Activated CD4-positive, alpha-beta memory T cell treated with anti-CD3 and anti-CD28 coated beads for 36 hours (primary cell): ENCODE measurements at regions not wholly inside any gene's neighbourhood (a gene's known extent, or its start where the extent isn't known, plus 50 kb on each side); places are given as distances from the start of the nearest gene placed in this dataset.

Source experiments
- CTCF ChIA-PET: fragments of 350-600 bp; sonication (Branson Sonifier 250); formaldehyde crosslinking; loops from one replicate; lab custom pipeline; 2021; ENCODE audit warnings: antibody characterized with exemption, inconsistent platforms; lab: Charles Lee
- POLR2A ChIA-PET: fragments of 350-600 bp; sonication (Branson Sonifier 250); formaldehyde crosslinking; loops from one replicate; lab custom pipeline; 2021; ENCODE audit warnings: antibody characterized with exemption; lab: Charles Lee
- DNase-seq: peaks from one replicate; pipeline ENCODE4 v3.0.0-alpha.2; 2020
- H3K27ac Mint-ChIP-seq: one replicate; pipeline ENCODE4 v1.8.0; 2021; ENCODE audit warnings: mixed read lengths
- H3K27me3 Mint-ChIP-seq: one replicate; pipeline ENCODE4 v1.8.0; 2021; ENCODE audit warnings: mixed read lengths
- H3K36me3 Mint-ChIP-seq: one replicate; pipeline ENCODE4 v1.8.0; 2021; ENCODE audit warnings: mixed read lengths
- H3K4me1 Mint-ChIP-seq: one replicate; pipeline ENCODE4 v1.8.0; 2021; ENCODE audit warnings: low read depth, mixed read lengths
- H3K4me3 Mint-ChIP-seq: one replicate; pipeline ENCODE4 v1.8.0; 2021; ENCODE audit warnings: mild to moderate bottlenecking, mixed read lengths
- H3K9me3 Mint-ChIP-seq: one replicate; pipeline ENCODE4 v1.8.0; 2021; ENCODE audit warnings: mixed read lengths
- intact Hi-C: fragments of 100-400 bp; cut with micrococcal nuclease; formaldehyde crosslinking; loops from one replicate; pipeline ENCODE4 v1.15.1; 2023

- H3K27me3 Mint-ChIP-seq: peaks cover 5% of the 10 kb centered on the region
- POLR2A ChIA-PET: no interaction called here
- CTCF ChIA-PET: no interaction called here
- no peaks in the 10 kb centered on the region for H3K9me3 Mint-ChIP-seq
- no peak overlapping the region for H3K27ac Mint-ChIP-seq
- no peak overlapping the region for H3K4me3 Mint-ChIP-seq
- no peaks in the 10 kb centered on the region for H3K36me3 Mint-ChIP-seq
- H3K4me1 Mint-ChIP-seq: no peaks in the 10 kb centered on the region
- intact Hi-C loops: no loop called here
- DNase-seq: no peak
Observed at GRCh38 chr12:113748707-113749432, 217.3 kb downstream of the RBM19 start.

DNA sequence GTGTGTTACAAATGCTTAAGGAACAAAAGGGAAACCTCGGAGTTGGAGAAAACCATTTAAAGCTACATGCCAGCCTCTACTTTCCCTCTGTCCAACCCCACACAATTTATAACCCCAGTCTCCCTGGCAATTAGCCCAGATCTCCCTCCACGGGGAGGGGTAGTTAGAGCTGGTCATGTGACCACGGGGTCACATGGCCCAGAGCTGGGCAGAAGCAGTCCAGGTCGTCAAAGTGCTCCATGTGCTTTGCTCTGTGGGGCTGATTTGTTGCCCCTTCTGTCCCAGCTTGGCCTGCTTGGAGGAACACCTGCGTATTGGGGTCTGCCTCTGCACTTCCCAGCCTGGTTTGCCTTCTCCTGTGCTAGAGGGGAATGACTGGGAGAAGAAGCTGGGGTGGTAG, 219.1 kb downstream of the RBM19 start:
- Mint-ChIP-seq H3K36me3 (no peaks in the 10 kb centered on the region), H3K9me3 (no peaks in the 10 kb centered on the region), H3K27ac (no peak overlapping the region), H3K4me1 (no peaks in the 10 kb centered on the region), H3K27me3 (peaks cover 5% of the 10 kb centered on the region), H3K4me3 (no peak overlapping the region)
- DNase-seq: no peak
- CTCF ChIA-PET: no interaction called here
- intact Hi-C loops: no loop called here
- POLR2A ChIA-PET: no interaction called here

- CTCF ChIA-PET: no interaction called here
- intact Hi-C loops: no loop called here
- H3K9me3 Mint-ChIP-seq: no peaks in the 10 kb centered on the region
- H3K36me3 Mint-ChIP-seq: no peaks in the 10 kb centered on the region
- DNase-seq: no peak
- no peak overlapping the region for H3K4me3 Mint-ChIP-seq
- H3K27me3 Mint-ChIP-seq: peaks cover 6% of the 10 kb centered on the region
- H3K4me1 Mint-ChIP-seq: no peaks in the 10 kb centered on the region
- H3K27ac Mint-ChIP-seq: no peak overlapping the region
- POLR2A ChIA-PET: no interaction called here
Observed at GRCh38 chr12:113744802-113745395, 221.2 kb downstream of the RBM19 start.

DNA sequence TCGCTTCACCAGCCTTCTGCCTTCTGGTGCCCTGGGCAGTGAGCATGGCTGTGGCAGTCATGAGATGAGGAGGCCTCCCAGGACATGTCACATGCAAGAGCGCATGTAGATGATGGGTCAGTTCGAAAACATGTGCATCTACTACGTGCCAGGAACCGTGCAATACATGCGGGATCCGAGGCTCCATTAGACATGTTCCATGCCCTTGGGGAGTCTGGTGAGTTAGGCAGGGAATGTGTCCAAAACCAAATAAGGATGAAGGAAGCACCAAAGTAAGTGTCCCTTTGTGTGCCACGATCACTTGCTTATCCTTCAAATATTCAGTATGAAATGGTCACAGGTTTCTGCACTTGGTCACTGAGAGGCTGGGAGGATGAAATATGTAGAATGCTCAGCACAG, 223.3 kb downstream of the RBM19 start:
- Mint-ChIP-seq H3K9me3 (no peaks in the 10 kb centered on the region), H3K27ac (no peak overlapping the region), H3K4me3 (no peak overlapping the region), H3K36me3 (no peaks in the 10 kb centered on the region), H3K4me1 (no peaks in the 10 kb centered on the region), H3K27me3 (peaks cover 8% of the 10 kb centered on the region)
- CTCF ChIA-PET: no interaction called here
- no peak for DNase-seq
- POLR2A ChIA-PET: no interaction called here
- intact Hi-C loops: no loop called here

DNA sequence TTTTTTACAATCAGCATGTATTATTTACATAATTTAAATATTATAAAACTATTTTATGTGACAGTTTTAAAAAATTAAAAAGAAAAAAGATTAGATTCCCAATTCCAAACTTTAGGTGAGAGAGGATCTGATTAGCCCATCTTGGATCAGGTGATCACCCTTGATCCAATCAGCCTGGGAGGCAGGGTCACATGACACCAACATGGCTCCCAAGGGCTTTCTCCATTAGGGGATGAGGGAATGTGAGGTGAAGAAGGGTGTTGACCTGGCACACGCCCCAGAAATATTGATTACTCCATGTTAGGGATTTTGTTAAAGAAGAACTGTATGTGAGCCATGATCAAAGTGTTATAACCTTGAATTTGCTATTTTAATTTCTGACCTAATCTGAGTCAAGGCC, 225.4 kb downstream of the RBM19 start:
- H3K27me3 Mint-ChIP-seq: peaks cover 8% of the 10 kb centered on the region

GRCh38 chr12:113735131-113735530, 231.0 kb downstream of the RBM19 start:
- intact Hi-C loops: no loop called here
- no peaks in the 10 kb centered on the region for H3K9me3 Mint-ChIP-seq
- ChIA-PET POLR2A (interaction anchor here (0.6 kb wide), 1 partner anchor 127 kb away, joined by 3 read pairs; no protein-coding TSS in a partner anchor), CTCF (no interaction called here)
- H3K27ac Mint-ChIP-seq: no peak overlapping the region
- H3K27me3 Mint-ChIP-seq: peaks cover 12% of the 10 kb centered on the region
- H3K4me1 Mint-ChIP-seq: no peaks in the 10 kb centered on the region
- no peak for DNase-seq
- H3K36me3 Mint-ChIP-seq: no peaks in the 10 kb centered on the region
- H3K4me3 Mint-ChIP-seq: no peak overlapping the region

More for the DNA sequence above, 225.4 kb downstream of the RBM19 start:
- no peak overlapping the region for H3K4me3 Mint-ChIP-seq
- DNase-seq: no peak
- H3K9me3 Mint-ChIP-seq: no peaks in the 10 kb centered on the region
- ChIA-PET POLR2A (no interaction called here), CTCF (no interaction called here)
- no peaks in the 10 kb centered on the region for H3K36me3 Mint-ChIP-seq
- intact Hi-C loops: no loop called here
- no peak overlapping the region for H3K27ac Mint-ChIP-seq
- H3K4me1 Mint-ChIP-seq: no peaks in the 10 kb centered on the region

DNA sequence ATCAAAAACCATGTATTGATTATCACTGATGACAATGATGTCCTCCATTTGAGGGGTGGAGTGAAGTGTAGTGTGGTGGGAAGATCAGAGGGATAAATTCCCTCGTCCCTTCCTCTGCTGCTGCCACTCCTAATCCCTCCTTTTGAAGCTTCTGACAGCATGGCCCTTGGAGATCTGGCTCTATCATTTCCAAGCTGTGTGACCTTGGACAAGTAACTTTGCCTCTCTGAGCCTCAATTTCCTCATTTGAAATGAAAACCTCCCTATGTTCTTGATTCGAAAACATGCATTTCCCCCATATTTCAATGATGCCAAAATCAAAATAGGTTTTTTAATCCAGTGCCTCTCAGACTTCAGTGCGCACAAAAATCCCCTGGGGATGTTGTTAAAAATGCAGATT, 231.6 kb downstream of the RBM19 start:
- intact Hi-C loops: no loop called here
- H3K27ac Mint-ChIP-seq: no peak overlapping the region
- no peaks in the 10 kb centered on the region for H3K36me3 Mint-ChIP-seq
- ChIA-PET POLR2A (interaction anchor here (0.6 kb wide), 1 partner anchor 128 kb away, joined by 3 read pairs; no protein-coding TSS in a partner anchor), CTCF (no interaction called here)
- DNase-seq: no peak
- no peak overlapping the region for H3K4me3 Mint-ChIP-seq
- no peaks in the 10 kb centered on the region for H3K9me3 Mint-ChIP-seq
- peaks cover 12% of the 10 kb centered on the region for H3K27me3 Mint-ChIP-seq
- H3K4me1 Mint-ChIP-seq: no peaks in the 10 kb centered on the region

GRCh38 chr12:113732916-113733315, 233.2 kb downstream of the RBM19 start:
- Mint-ChIP-seq H3K27ac (no peak overlapping the region), H3K9me3 (no peaks in the 10 kb centered on the region), H3K27me3 (peaks cover 10% of the 10 kb centered on the region), H3K4me1 (no peaks in the 10 kb centered on the region), H3K36me3 (no peaks in the 10 kb centered on the region), H3K4me3 (no peak overlapping the region)
- DNase-seq: no peak
- ChIA-PET POLR2A (no interaction called here), CTCF (no interaction called here)
- intact Hi-C loops: no loop called here

DNA sequence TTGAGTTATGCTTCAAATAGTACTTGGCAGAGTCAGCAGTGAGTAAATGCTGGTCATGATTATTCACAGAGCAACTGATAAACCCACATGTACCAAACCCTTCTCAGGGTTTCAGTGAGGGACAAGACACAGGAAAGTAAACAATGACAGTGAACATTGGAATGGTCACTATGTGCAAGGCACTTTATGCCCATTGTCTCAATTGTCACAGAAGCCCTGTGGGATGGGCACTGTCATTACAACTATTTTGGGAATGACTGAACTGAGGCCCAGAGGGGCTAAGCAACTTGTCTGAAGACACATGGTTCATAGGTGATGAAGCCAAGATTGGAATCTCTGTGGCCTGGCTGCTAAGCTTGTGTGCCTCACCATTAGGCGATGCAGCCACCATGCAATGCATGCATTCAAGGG, 238.5 kb downstream of the RBM19 start:
- CTCF ChIA-PET: no interaction called here
- no peak overlapping the region for H3K27ac Mint-ChIP-seq
- no peak overlapping the region for H3K4me3 Mint-ChIP-seq
- peaks cover 3% of the 10 kb centered on the region for H3K27me3 Mint-ChIP-seq
- no peak for DNase-seq
- intact Hi-C loops: no loop called here
- H3K4me1 Mint-ChIP-seq: no peaks in the 10 kb centered on the region
- H3K36me3 Mint-ChIP-seq: no peaks in the 10 kb centered on the region
- no peaks in the 10 kb centered on the region for H3K9me3 Mint-ChIP-seq
- POLR2A ChIA-PET: no interaction called here

GRCh38 chr12:113726254-113726819, 239.8 kb downstream of the RBM19 start:
- H3K4me1 Mint-ChIP-seq: no peaks in the 10 kb centered on the region
- H3K27me3 Mint-ChIP-seq: peaks cover 8% of the 10 kb centered on the region
- no peaks in the 10 kb centered on the region for H3K9me3 Mint-ChIP-seq
- H3K27ac Mint-ChIP-seq: no peak overlapping the region
- ChIA-PET POLR2A (no interaction called here), CTCF (no interaction called here)
- no peaks in the 10 kb centered on the region for H3K36me3 Mint-ChIP-seq
- H3K4me3 Mint-ChIP-seq: no peak overlapping the region
- intact Hi-C loops: no loop called here
- no peak for DNase-seq

DNA sequence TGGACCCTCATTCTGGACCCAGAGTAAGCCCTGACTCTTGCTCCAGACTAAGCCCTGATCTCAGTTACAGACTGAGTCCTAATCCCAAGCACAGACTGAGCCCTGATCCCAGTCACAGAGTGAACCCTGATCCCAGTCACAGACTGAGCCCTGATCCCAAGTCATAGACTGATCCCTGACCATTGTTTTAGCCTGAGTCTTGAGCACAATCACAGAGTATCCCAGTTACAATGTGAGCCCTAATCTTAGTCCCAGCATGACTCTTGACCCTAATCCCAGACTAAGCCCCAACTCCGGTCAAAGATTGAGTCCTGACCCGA, 240.6 kb downstream of the RBM19 start:
- CTCF ChIA-PET: no interaction called here
- intact Hi-C loops: no loop called here

DNA sequence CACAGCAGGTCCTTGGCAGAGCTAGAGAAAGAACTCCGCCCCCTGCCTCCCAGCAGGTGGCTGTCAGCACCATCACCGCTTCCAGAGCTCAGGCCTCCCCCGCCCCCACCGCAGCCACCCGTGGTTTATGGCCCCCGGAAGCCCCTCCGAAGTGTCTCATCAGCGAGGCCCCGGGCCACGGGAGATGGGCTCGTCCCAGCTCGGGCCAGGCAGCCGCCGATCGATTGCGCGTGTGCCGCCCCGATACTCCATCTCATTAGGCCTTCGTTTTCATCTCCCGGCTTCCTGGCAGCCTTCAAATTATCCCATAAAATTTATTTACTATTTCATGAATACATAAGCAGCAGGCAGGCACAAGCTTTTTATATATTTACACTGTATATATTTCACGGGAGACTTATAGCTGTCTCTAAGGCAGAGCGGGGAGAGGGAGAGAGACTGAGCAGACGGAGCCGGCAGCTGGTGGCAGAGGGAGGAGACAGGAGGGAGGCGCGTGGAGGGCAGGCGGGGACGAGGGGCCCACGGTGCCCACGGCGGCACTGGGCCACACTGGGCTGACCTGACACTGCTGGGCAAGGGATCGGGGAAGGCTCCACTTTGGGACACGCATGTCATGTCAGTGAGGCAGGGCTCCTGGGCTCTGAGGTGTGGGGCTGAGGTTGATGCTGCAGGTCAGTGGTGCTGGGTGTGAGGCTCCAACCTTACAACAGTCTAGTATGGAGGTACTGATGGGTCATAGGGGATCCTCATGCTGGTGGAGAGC, 241.2 kb downstream of the RBM19 start:
- ChIA-PET POLR2A (no interaction called here), CTCF (no interaction called here)
- no peaks in the 10 kb centered on the region for H3K9me3 Mint-ChIP-seq
- no peak overlapping the region for H3K4me3 Mint-ChIP-seq
- H3K36me3 Mint-ChIP-seq: no peaks in the 10 kb centered on the region
- no peak for DNase-seq
- intact Hi-C loops: no loop called here
- no peak overlapping the region for H3K27ac Mint-ChIP-seq
- H3K27me3 Mint-ChIP-seq: peaks cover 8% of the 10 kb centered on the region
- H3K4me1 Mint-ChIP-seq: no peaks in the 10 kb centered on the region

More for the DNA sequence above, 240.6 kb downstream of the RBM19 start:
- no peak overlapping the region for H3K27ac Mint-ChIP-seq
- H3K36me3 Mint-ChIP-seq: no peaks in the 10 kb centered on the region
- DNase-seq: no peak
- POLR2A ChIA-PET: no interaction called here
- no peaks in the 10 kb centered on the region for H3K4me1 Mint-ChIP-seq
- no peaks in the 10 kb centered on the region for H3K9me3 Mint-ChIP-seq
- H3K27me3 Mint-ChIP-seq: peaks cover 8% of the 10 kb centered on the region
- H3K4me3 Mint-ChIP-seq: no peak overlapping the region
